CD14-positive monocyte (primary cell): ENCODE measurements at regions not wholly inside any gene's neighbourhood (a gene's known extent, or its start where the extent isn't known, plus 50 kb on each side); places are given as distances from the start of the nearest gene placed in this dataset.

Experiments used
- DNase-seq, 3 donors: peaks; one replicate each; pipeline ENCODE4 v3.0.0-alpha.2; 2011 to 2022
- H2AFZ ChIP-seq: 2 replicates; pipeline ENCODE4 v1.6.0; 2012; ENCODE audit warnings: mild to moderate bottlenecking, low read depth, low read length, inconsistent platforms; ENCODE audit not compliant: insufficient read depth, poor library complexity, severe bottlenecking
- H3K27ac ChIP-seq, 2 donors: 1 replicate in 1 of 2; 2 replicates in 1 of 2; pipeline ENCODE4 v1.5.1; 2012 to 2013; ENCODE audit warnings: low read length in 2 of 2, control low read depth in 1 of 2, inconsistent platforms in 1 of 2, low read depth in 1 of 2, mild to moderate bottlenecking in 1 of 2
- H3K27me3 ChIP-seq, 2 donors: one replicate each; pipeline versions ENCODE4 v1.6.0 to v1.6.1; 2011 to 2013; ENCODE audit warnings: low read length in 2 of 2; ENCODE audit not compliant: control insufficient read depth in 2 of 2, insufficient read depth in 2 of 2
- H3K36me3 ChIP-seq, 2 donors: replicated peaks in 1 of 2; 1 replicate in 1 of 2; 2 replicates in 1 of 2; pipeline versions ENCODE4 v1.5.1 to v1.6.1; 2012 to 2013; ENCODE audit warnings: low read length in 2 of 2, control low read depth in 1 of 2, inconsistent platforms in 1 of 2, mild to moderate bottlenecking in 1 of 2; ENCODE audit not compliant: insufficient read depth in 2 of 2, control insufficient read depth in 1 of 2
- H3K4me1 ChIP-seq, 2 donors: 1 replicate in 1 of 2; 2 replicates in 1 of 2; pipeline versions ENCODE4 v1.5.1 to v1.6.1; 2012 to 2013; ENCODE audit warnings: low read length in 2 of 2, control low read depth in 1 of 2, inconsistent platforms in 1 of 2, mild to moderate bottlenecking in 1 of 2, moderate library complexity in 1 of 2; ENCODE audit not compliant: insufficient read depth in 2 of 2, control insufficient read depth in 1 of 2
- H3K4me2 ChIP-seq: replicated peaks from 2 replicates; pipeline ENCODE3; 2012; ENCODE audit warnings: low read length, moderate library complexity, mild to moderate bottlenecking; ENCODE audit not compliant: poor library complexity, severe bottlenecking; ENCODE audit errors: extremely low read depth
- H3K4me3 ChIP-seq, 3 experiments: fragments of 200-600 bp in 1 of 3; sonication (generic) in 1 of 3; replicated peaks in 1 of 3; 1 replicate in 2 of 3; 2 replicates in 1 of 3; pipeline ENCODE4 v1.5.1; 2011 to 2013; ENCODE audit warnings: low read length in 3 of 3, mild to moderate bottlenecking in 3 of 3, control low read depth in 2 of 3, low read depth in 2 of 3, inconsistent platforms in 1 of 3, moderate library complexity in 1 of 3
- H3K79me2 ChIP-seq: 2 replicates; pipeline ENCODE4 v1.6.0; 2012; ENCODE audit warnings: mild to moderate bottlenecking, control low read depth, inconsistent platforms, low read length, moderate library complexity; ENCODE audit not compliant: insufficient read depth
- H3K9ac ChIP-seq: 2 replicates; pipeline ENCODE4 v1.6.0; 2017; ENCODE audit warnings: low read length, mild to moderate bottlenecking; ENCODE audit not compliant: insufficient read depth, poor library complexity, severe bottlenecking
- H3K9me3 ChIP-seq, 2 donors: replicated peaks in 1 of 2; 1 replicate in 1 of 2; 2 replicates in 1 of 2; pipeline versions ENCODE4 v1.5.1 to v1.6.1; 2012 to 2013; ENCODE audit warnings: low read length in 2 of 2, control low read depth in 1 of 2; ENCODE audit not compliant: control insufficient read depth in 1 of 2, insufficient read depth in 1 of 2
- H4K20me1 ChIP-seq: 2 replicates; pipeline ENCODE4 v1.6.0; 2012; ENCODE audit warnings: mild to moderate bottlenecking, low read length, control low read depth, moderate library complexity; ENCODE audit not compliant: insufficient read depth
- H3K27ac Mint-ChIP-seq, 7 donors: one replicate each; pipeline ENCODE4 v1.8.0; 2020; ENCODE audit warnings: mild to moderate bottlenecking in 7 of 7, mixed read lengths in 7 of 7, moderate library complexity in 6 of 7, inconsistent platforms in 2 of 7
- H3K27me3 Mint-ChIP-seq, 3 donors: one replicate each; pipeline ENCODE4 v1.8.0; 2021 to 2022; ENCODE audit warnings: low read depth in 3 of 3, mild to moderate bottlenecking in 3 of 3, mixed read lengths in 3 of 3, moderate library complexity in 3 of 3, inconsistent platforms in 1 of 3
- H3K36me3 Mint-ChIP-seq, 2 donors: one replicate each; pipeline ENCODE4 v1.8.0; 2020; ENCODE audit warnings: mixed read lengths in 2 of 2, inconsistent platforms in 1 of 2, mild to moderate bottlenecking in 1 of 2
- H3K4me1 Mint-ChIP-seq: one replicate; pipeline ENCODE4 v1.8.0; 2020; ENCODE audit warnings: mild to moderate bottlenecking, mixed read lengths
- H3K4me3 Mint-ChIP-seq, 2 donors: one replicate each; pipeline ENCODE4 v1.8.0; 2020; ENCODE audit warnings: mild to moderate bottlenecking in 2 of 2, mixed read lengths in 2 of 2, moderate library complexity in 1 of 2
- H3K9me3 Mint-ChIP-seq, 7 donors: one replicate each; pipeline ENCODE4 v1.8.0; 2020 to 2022; ENCODE audit warnings: mixed read lengths in 7 of 7, mild to moderate bottlenecking in 6 of 7, moderate library complexity in 6 of 7, inconsistent platforms in 2 of 7
- CTCF ChIP-seq: fragments of 200-600 bp; IDR thresholded peaks from one replicate; pipeline ENCODE4 v1.8.0; 2022; ENCODE audit warnings: antibody characterized with exemption, mild to moderate bottlenecking
- WGBS: methylation state at CpG from one replicate; pipeline ENCODE4 v1.1.5; 2013; ENCODE audit warnings: missing lambda C conversion rate; ENCODE audit not compliant: insufficient coverage; 5-methylcytosine and 5-hydroxymethylcytosine counted together
- intact Hi-C, 2 donors: fragments of 100-400 bp; cut with micrococcal nuclease; formaldehyde crosslinking; loops; one replicate each; pipeline versions ENCODE4 v1.15.0 to v1.15.1; 2023

GRCh38 chr14:98946940-98947339, 325.1 kb downstream of the BCL11B start:
- intact Hi-C loops, result no loop called here
- Mint-ChIP-seq H3K36me3 (no peaks in the 10 kb centered on the region), H3K4me1 (peaks cover 37% of the 10 kb centered on the region), H3K27me3 (peaks cover 3 to 19% (median 11%) of the 10 kb centered on the region in 3 donors), H3K9me3 (peaks cover 0 to 2% (median 0%) of the 10 kb centered on the region in 7 donors), H3K27ac (no peak overlapping the region), H3K4me3 (peak overlapping the region in 1 of 2 donors; percentile 75)
- Histone ChIP-seq H3K27me3 (peaks cover 0 to 4% of the 10 kb centered on the region in 2 donors), H2AFZ (no peak overlapping the region), H3K27ac (no peak overlapping the region), H3K4me3 (no peak overlapping the region), H3K9me3 (no peaks in the 10 kb centered on the region), H3K9ac (no peak overlapping the region), H3K4me2 (no peak overlapping the region), H3K79me2 (no peaks in the 10 kb centered on the region), H3K36me3 (no peaks in the 10 kb centered on the region), H4K20me1 (no peaks in the 10 kb centered on the region), H3K4me1 (peaks cover 16 to 29% of the 10 kb centered on the region in 2 donors)
- 25% methylated on average over 6 of the region's 8 CpGs for WGBS
- no peak for TF ChIP-seq CTCF
- DNase-seq, result no peak

- H3K4me3 Mint-ChIP-seq, result no peak overlapping the region
- intact Hi-C loops, result no loop called here
- no peaks in the 10 kb centered on the region for H3K9me3 ChIP-seq
These were observed 323.9 kb downstream of the BCL11B start for GRCh38 chr14:98947911-98948595.

More at GRCh38 chr14:98947911-98948595, 323.9 kb downstream of the BCL11B start:
- WGBS, result 100% methylated on average over 4 of the region's 8 CpGs
- H3K27ac ChIP-seq, result no peak overlapping the region
- H3K4me2 ChIP-seq, result no peak overlapping the region
- H3K4me3 ChIP-seq, result no peak overlapping the region
- Mint-ChIP-seq H3K4me1 (peaks cover 41% of the 10 kb centered on the region), H3K9me3 (peaks cover 0 to 2% (median 0%) of the 10 kb centered on the region in 7 donors), H3K27me3 (peaks cover 3 to 15% (median 11%) of the 10 kb centered on the region in 3 donors), H3K27ac (no peak overlapping the region), H3K36me3 (no peaks in the 10 kb centered on the region)
- H3K27me3 ChIP-seq, result peaks cover 0 to 4% of the 10 kb centered on the region in 2 donors
- DNase-seq, result no peak
- H3K4me1 ChIP-seq, result peaks cover 20 to 34% of the 10 kb centered on the region in 2 donors
- no peaks in the 10 kb centered on the region for H3K79me2 ChIP-seq
- no peaks in the 10 kb centered on the region for H3K36me3 ChIP-seq
- no peak overlapping the region for H3K9ac ChIP-seq
- TF ChIP-seq CTCF, result no peak
- no peak overlapping the region for H2AFZ ChIP-seq
- H4K20me1 ChIP-seq, result no peaks in the 10 kb centered on the region
